Adrenal gland (tissue), 5 donors: ENCODE measurements at regions not wholly inside any gene's neighbourhood (a gene's known extent, or its start where the extent isn't known, plus 50 kb on each side); places are given as distances from the start of the nearest gene placed in this dataset.

Experiments
- POLR2A ChIP-seq, 2 donors: fragments of 450-650 bp; IDR thresholded peaks; one replicate each; pipeline ENCODE4 v1.6.1; 2017; ENCODE audit warnings: antibody characterized with exemption in 2 of 2, mild to moderate bottlenecking in 2 of 2, moderate library complexity in 1 of 2
- TF ChIP-seq, protein P1 (sequence below), 6 experiments: fragments of 450-650 bp in 4 of 6; fragments of 200-600 bp in 2 of 6; sonication (generic) in 1 of 6; IDR thresholded peaks; 1 replicate in 5 of 6; 2 replicates in 1 of 6; pipeline versions ENCODE4 v1.5.1 to v1.8.0; 2016 to 2021; ENCODE audit warnings: antibody characterized with exemption in 6 of 6, mild to moderate bottlenecking in 2 of 6, moderate library complexity in 1 of 6
- donor health status: DM: no; HTN: no; CAD: no.

DNA sequence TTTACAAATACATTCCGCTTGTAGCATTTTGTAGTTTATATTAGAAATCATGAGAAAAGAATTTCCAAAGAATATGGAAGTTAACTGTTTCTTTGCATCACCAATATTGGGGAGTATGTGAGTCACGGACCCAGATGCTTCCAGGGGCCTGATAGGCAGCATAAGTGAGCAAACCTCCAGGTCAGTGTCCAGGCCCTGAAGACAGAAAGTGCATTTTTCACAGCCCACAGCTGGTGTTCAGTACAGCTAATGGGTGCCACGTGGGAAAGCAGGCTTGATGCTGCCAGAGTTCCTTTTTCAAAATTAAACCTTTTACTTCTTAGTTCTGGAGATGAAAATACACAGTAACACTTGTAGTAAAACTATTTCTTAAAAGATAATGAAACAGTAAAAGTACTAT lies 454.4 kb upstream of the ACTBL2 start:
- TF ChIP-seq, protein P1, sequence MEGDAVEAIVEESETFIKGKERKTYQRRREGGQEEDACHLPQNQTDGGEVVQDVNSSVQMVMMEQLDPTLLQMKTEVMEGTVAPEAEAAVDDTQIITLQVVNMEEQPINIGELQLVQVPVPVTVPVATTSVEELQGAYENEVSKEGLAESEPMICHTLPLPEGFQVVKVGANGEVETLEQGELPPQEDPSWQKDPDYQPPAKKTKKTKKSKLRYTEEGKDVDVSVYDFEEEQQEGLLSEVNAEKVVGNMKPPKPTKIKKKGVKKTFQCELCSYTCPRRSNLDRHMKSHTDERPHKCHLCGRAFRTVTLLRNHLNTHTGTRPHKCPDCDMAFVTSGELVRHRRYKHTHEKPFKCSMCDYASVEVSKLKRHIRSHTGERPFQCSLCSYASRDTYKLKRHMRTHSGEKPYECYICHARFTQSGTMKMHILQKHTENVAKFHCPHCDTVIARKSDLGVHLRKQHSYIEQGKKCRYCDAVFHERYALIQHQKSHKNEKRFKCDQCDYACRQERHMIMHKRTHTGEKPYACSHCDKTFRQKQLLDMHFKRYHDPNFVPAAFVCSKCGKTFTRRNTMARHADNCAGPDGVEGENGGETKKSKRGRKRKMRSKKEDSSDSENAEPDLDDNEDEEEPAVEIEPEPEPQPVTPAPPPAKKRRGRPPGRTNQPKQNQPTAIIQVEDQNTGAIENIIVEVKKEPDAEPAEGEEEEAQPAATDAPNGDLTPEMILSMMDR (IDR thresholded peaks at IDR 0.05): no peak
- no peak for TF ChIP-seq POLR2A (IDR thresholded peaks at IDR 0.05)
